GM21526 (cell line): ENCODE measurements at regions not wholly inside any gene's neighbourhood (a gene's known extent, or its start where the extent isn't known, plus 50 kb on each side); places are given as distances from the start of the nearest gene placed in this dataset.
"Not testable (repeated sequence)": the region's sequence is repeated elsewhere in the genome, so short reads cannot be mapped to it uniquely, and the experiment has no call there.

Experiments
- ATAC-seq: cut with Tn5 transposase; IDR thresholded peaks from one replicate; pipeline ENCODE4 v1.9.1; 2021; ENCODE audit warnings: moderate library complexity; ENCODE audit not compliant: unreplicated experiment, low FRiP score

GRCh38 chr3:137294139-137294538 is 336.4 kb downstream of the IL20RB start:
- no peak for ATAC-seq

GRCh38 chr3:137294839-137295238 is 337.1 kb downstream of the IL20RB start:
- ATAC-seq, result no peak

- no peak for ATAC-seq
Observed at GRCh38 chr3:137295336-137295735, 337.6 kb downstream of the IL20RB start.

GRCh38 chr3:137296116-137296515 is 338.3 kb downstream of the IL20RB start:
- no peak for ATAC-seq

GRCh38 chr3:137297770-137298169 is 340.0 kb downstream of the IL20RB start:
- ATAC-seq, result no peak

GRCh38 chr3:137300703-137301102 is 342.9 kb downstream of the IL20RB start:
- ATAC-seq, result no peak

- ATAC-seq, result no peak
Observed at GRCh38 chr3:137304313-137305056, 346.7 kb downstream of the IL20RB start.

- ATAC-seq, result no peak
Observed at GRCh38 chr3:137324114-137324513, 366.3 kb downstream of the IL20RB start.

- ATAC-seq, result no peak
Observed at GRCh38 chr3:137325170-137325569, 367.4 kb downstream of the IL20RB start.

- no peak for ATAC-seq
Observed at GRCh38 chr3:137325934-137326333, 368.2 kb downstream of the IL20RB start.

- ATAC-seq, result no peak
Observed at GRCh38 chr3:137329594-137329993, 371.8 kb downstream of the IL20RB start.

- no peak for ATAC-seq
Observed at GRCh38 chr3:137330246-137330645, 372.5 kb downstream of the IL20RB start.

- ATAC-seq, result no peak
Observed at GRCh38 chr3:137332297-137332696, 374.5 kb downstream of the IL20RB start.

GRCh38 chr3:137335478-137335877 is 377.7 kb downstream of the IL20RB start:
- ATAC-seq, result no peak

- not testable (repeated sequence) for ATAC-seq
Observed at GRCh38 chr3:137338400-137338799, 380.6 kb downstream of the IL20RB start.

GRCh38 chr3:137343283-137343682 is 385.5 kb downstream of the IL20RB start:
- ATAC-seq, result no peak

- no peak for ATAC-seq
Observed at GRCh38 chr3:137347132-137347531, 389.3 kb downstream of the IL20RB start.

GRCh38 chr3:137347817-137348368 is 390.1 kb downstream of the IL20RB start:
- ATAC-seq, result no peak

- no peak for ATAC-seq
Observed at GRCh38 chr3:137348936-137349335, 391.2 kb downstream of the IL20RB start.

GRCh38 chr3:137349557-137350348 is 392.0 kb downstream of the IL20RB start:
- no peak for ATAC-seq

GRCh38 chr3:137360531-137361201 is 402.9 kb downstream of the IL20RB start:
- no peak for ATAC-seq
